ENCODE measurements at regions not wholly inside any gene's neighbourhood (a gene's known extent, or its start where the extent isn't known, plus 50 kb on each side); places are given as distances from the start of the nearest gene placed in this dataset.

- Histone ChIP-seq H3K9me3 (replicated peaks) (no peaks in the 10 kb centered on the region), H3K27ac (no peak overlapping the region), H3K4me1 (peaks cover 8% of the 10 kb centered on the region), H3K4me3 (no peak overlapping the region), H3K36me3 (no peaks in the 10 kb centered on the region), H3K27me3 (no peaks in the 10 kb centered on the region)
- no peak for DNase-seq
Measured at GRCh38 chr2:41854227-41854626, 193.6 kb upstream of the PKDCC start.

- Histone ChIP-seq H3K36me3 (no peaks in the 10 kb centered on the region), H3K4me3 (no peak overlapping the region), H3K4me1 (peaks cover 11% of the 10 kb centered on the region), H3K9me3 (replicated peaks) (no peaks in the 10 kb centered on the region), H3K27ac (no peak overlapping the region), H3K27me3 (no peaks in the 10 kb centered on the region)
- no peak for DNase-seq
Measured at GRCh38 chr2:41856946-41857345, 190.9 kb upstream of the PKDCC start.

- H3K27me3 ChIP-seq: no peaks in the 10 kb centered on the region
- peaks cover 3% of the 10 kb centered on the region for H3K4me1 ChIP-seq
- H3K27ac ChIP-seq: no peak overlapping the region
- no peak overlapping the region for H3K4me3 ChIP-seq
- H3K36me3 ChIP-seq: no peaks in the 10 kb centered on the region
- no peaks in the 10 kb centered on the region for H3K9me3 ChIP-seq (replicated peaks)
- DNase-seq: no peak
Measured at GRCh38 chr2:41859615-41860514, 188.0 kb upstream of the PKDCC start.

- no peaks in the 10 kb centered on the region for H3K9me3 ChIP-seq (replicated peaks)
- DNase-seq: no peak
- H3K36me3 ChIP-seq: no peaks in the 10 kb centered on the region
- no peak overlapping the region for H3K4me3 ChIP-seq
- no peak overlapping the region for H3K27ac ChIP-seq
- H3K27me3 ChIP-seq: no peaks in the 10 kb centered on the region
- peaks cover 3% of the 10 kb centered on the region for H3K4me1 ChIP-seq
Measured at GRCh38 chr2:41863062-41863461, 184.8 kb upstream of the PKDCC start.

- Histone ChIP-seq H3K4me3 (no peak overlapping the region), H3K9me3 (replicated peaks) (no peaks in the 10 kb centered on the region), H3K4me1 (peaks cover 6% of the 10 kb centered on the region), H3K27me3 (no peaks in the 10 kb centered on the region), H3K27ac (no peak overlapping the region), H3K36me3 (no peaks in the 10 kb centered on the region)
- no peak for DNase-seq
Measured at GRCh38 chr2:41865263-41865662, 182.6 kb upstream of the PKDCC start.

- Histone ChIP-seq H3K36me3 (no peaks in the 10 kb centered on the region), H3K4me1 (peaks cover 29% of the 10 kb centered on the region), H3K9me3 (replicated peaks) (no peaks in the 10 kb centered on the region), H3K27ac (no peak overlapping the region), H3K4me3 (no peak overlapping the region), H3K27me3 (no peaks in the 10 kb centered on the region)
- DNase-seq: no peak
Measured at GRCh38 chr2:41867553-41867952, 180.3 kb upstream of the PKDCC start.

- peak; percentile 91 to 98 for DNase-seq
- H3K4me1 ChIP-seq: peaks cover 43% of the 10 kb centered on the region
- no peaks in the 10 kb centered on the region for H3K9me3 ChIP-seq (replicated peaks)
- peak overlapping the region; percentile 4 for H3K4me3 ChIP-seq
- no peaks in the 10 kb centered on the region for H3K27me3 ChIP-seq
- H3K27ac ChIP-seq: peak overlapping the region; percentile 98
- H3K36me3 ChIP-seq: no peaks in the 10 kb centered on the region
Measured at GRCh38 chr2:41869542-41870264, 178.1 kb upstream of the PKDCC start.

GRCh38 chr2:41870265-41870585, 177.6 kb upstream of the PKDCC start:
- Histone ChIP-seq H3K4me3 (peak overlapping the region; percentile 4), H3K4me1 (peaks cover 43% of the 10 kb centered on the region), H3K36me3 (no peaks in the 10 kb centered on the region), H3K27me3 (no peaks in the 10 kb centered on the region), H3K27ac (peak overlapping the region; percentile 98), H3K9me3 (replicated peaks) (no peaks in the 10 kb centered on the region)
- peak; percentile 99 to 100 for DNase-seq

- Histone ChIP-seq H3K4me1 (peaks cover 44% of the 10 kb centered on the region), H3K36me3 (no peaks in the 10 kb centered on the region), H3K4me3 (0 out of 2 replicates have a peak overlapping the region, but pooled peaks have one; percentile 0), H3K27ac (peak overlapping the region; percentile 98), H3K27me3 (no peaks in the 10 kb centered on the region), H3K9me3 (replicated peaks) (no peaks in the 10 kb centered on the region)
- DNase-seq: peak; percentile 95 to 98
Measured at GRCh38 chr2:41871080-41871479, 176.7 kb upstream of the PKDCC start.

GRCh38 chr2:41872646-41873045, 175.2 kb upstream of the PKDCC start:
- Histone ChIP-seq H3K27ac (peak overlapping the region; percentile 98; the same call in 1 of the 2 replicates), H3K27me3 (no peaks in the 10 kb centered on the region), H3K4me1 (peaks cover 59% of the 10 kb centered on the region), H3K36me3 (no peaks in the 10 kb centered on the region), H3K9me3 (replicated peaks) (no peaks in the 10 kb centered on the region), H3K4me3 (no peak overlapping the region)
- DNase-seq: peak; percentile 61 to 77

GRCh38 chr2:41873102-41874031, 174.5 kb upstream of the PKDCC start:
- Histone ChIP-seq H3K4me3 (no peak overlapping the region), H3K27me3 (no peaks in the 10 kb centered on the region), H3K36me3 (no peaks in the 10 kb centered on the region), H3K4me1 (peaks cover 67% of the 10 kb centered on the region), H3K9me3 (replicated peaks) (no peaks in the 10 kb centered on the region), H3K27ac (peak overlapping the region; percentile 98; the same call in 1 of the 2 replicates)
- DNase-seq: peak in 1 of 2 experiments; percentile 47

- H3K4me3 ChIP-seq: peak overlapping the region; percentile 43
- peak; percentile 55 to 78 for DNase-seq
Measured at GRCh38 chr2:41877114-41877678, 170.6 kb upstream of the PKDCC start.

GRCh38 chr2:41878056-41878455, 169.8 kb upstream of the PKDCC start:
- peak; percentile 84 to 86 for DNase-seq
- peak overlapping the region; percentile 93 for H3K27ac ChIP-seq
- no peaks in the 10 kb centered on the region for H3K9me3 ChIP-seq (replicated peaks)
- peak overlapping the region; percentile 43 for H3K4me3 ChIP-seq
- peaks cover 58% of the 10 kb centered on the region for H3K4me1 ChIP-seq
- no peaks in the 10 kb centered on the region for H3K36me3 ChIP-seq
- H3K27me3 ChIP-seq: no peaks in the 10 kb centered on the region

More at GRCh38 chr2:41877114-41877678, 170.6 kb upstream of the PKDCC start:
- no peaks in the 10 kb centered on the region for H3K27me3 ChIP-seq
- H3K36me3 ChIP-seq: no peaks in the 10 kb centered on the region
- H3K9me3 ChIP-seq (replicated peaks): no peaks in the 10 kb centered on the region
- peaks cover 66% of the 10 kb centered on the region for H3K4me1 ChIP-seq
- peak overlapping the region; percentile 93 for H3K27ac ChIP-seq

- DNase-seq: peak; percentile 78 to 85
- Histone ChIP-seq H3K27ac (peak overlapping the region; percentile 93), H3K9me3 (replicated peaks) (no peaks in the 10 kb centered on the region), H3K36me3 (no peaks in the 10 kb centered on the region), H3K4me3 (peak overlapping the region; percentile 43), H3K27me3 (no peaks in the 10 kb centered on the region), H3K4me1 (peaks cover 50% of the 10 kb centered on the region)
Measured at GRCh38 chr2:41878716-41879234, 169.0 kb upstream of the PKDCC start.
